Caki2 (cell line): ENCODE measurements at regions not wholly inside any gene's neighbourhood (a gene's known extent, or its start where the extent isn't known, plus 50 kb on each side); places are given as distances from the start of the nearest gene placed in this dataset.
"Not testable (repeated sequence)": the region's sequence is repeated elsewhere in the genome, so short reads cannot be mapped to it uniquely, and the experiment has no call there.

Experiments
- DNase-seq: peaks from one replicate; pipeline ENCODE4 v3.0.0-alpha.2; 2015; ENCODE audit warnings: low read depth
- in situ Hi-C: cut with HindIII; loops from 2 replicates; pipeline ENCODE4 v1.10.0; 2016; ENCODE audit warnings: low sequenced_read_pairs, low pct_unique_long_range_greater_than_20kb, mixed read lengths

DNA sequence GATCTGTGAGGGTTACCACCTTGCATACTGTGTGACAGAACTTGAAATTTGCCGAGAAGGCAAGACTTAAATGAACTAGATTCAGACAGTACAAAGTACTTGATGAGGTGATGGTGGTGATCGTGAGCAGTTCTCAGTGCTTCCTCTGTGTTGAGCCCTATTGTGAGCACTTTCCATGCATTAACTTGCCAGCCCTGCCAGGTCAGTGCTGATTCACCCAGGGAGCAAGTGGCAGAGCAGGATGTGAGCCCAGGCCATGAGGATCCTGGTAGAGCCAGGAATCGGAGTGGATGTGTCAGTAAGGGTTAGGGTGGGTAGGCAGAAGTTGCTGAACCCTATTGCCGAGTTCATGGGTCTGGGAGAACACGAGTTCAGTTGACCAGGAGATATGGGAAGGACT lies 4545.7 kb upstream of the TPTE start:
- in situ Hi-C loops, DNase-seq: not testable (repeated sequence)

DNA sequence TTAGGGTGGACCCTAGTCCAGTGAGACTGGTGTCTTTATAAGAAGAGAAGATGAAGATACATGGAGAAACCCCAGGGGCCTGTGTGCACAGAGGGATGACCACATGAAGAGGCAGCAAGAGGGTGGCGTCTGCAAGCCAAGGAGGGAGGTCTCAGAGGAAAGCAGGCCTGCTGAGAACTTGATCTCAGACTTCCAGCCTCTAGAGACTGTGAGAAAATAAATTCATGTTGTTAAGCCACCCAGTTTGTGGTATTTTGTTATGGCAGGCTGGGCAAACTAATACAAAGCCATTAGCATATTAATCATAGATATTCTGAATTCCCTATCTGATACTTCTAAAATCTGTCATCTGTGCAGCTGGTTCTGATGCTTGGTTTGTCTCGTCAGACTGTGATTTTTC lies 4523.8 kb upstream of the TPTE start:
- in situ Hi-C loops, DNase-seq: not testable (repeated sequence)

DNA sequence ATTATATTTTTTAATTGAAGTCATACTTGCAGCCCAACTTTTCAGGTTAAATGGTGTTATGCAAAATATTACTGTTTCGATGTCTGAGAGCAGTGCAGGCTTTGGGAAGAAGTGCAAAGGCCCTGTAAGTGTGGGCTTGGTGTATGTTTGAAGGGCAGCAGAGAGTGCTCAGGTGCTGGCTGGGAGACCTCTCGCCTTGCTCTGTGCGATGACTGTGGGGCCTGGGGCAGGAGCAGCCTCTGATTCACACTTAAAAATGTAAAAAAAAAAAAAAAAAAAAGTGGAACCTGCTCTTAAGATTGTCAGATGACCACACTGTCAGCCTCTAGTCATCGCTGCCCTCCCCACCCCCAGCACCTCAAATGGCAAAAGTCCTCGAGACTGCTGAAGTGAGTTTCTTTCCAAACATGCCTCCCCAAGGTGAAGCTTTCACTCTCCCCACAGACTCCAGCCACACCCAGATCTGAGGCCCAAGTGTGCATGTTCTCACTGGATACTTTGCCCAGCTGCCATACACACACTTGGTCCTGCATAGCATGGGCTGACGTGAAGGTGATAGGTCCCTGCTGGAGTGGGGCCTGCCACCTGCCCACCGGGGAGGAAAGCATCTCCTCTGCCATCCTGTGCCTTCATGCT lies 4505.8 kb upstream of the TPTE start:
- in situ Hi-C loops, DNase-seq: not testable (repeated sequence)

DNA sequence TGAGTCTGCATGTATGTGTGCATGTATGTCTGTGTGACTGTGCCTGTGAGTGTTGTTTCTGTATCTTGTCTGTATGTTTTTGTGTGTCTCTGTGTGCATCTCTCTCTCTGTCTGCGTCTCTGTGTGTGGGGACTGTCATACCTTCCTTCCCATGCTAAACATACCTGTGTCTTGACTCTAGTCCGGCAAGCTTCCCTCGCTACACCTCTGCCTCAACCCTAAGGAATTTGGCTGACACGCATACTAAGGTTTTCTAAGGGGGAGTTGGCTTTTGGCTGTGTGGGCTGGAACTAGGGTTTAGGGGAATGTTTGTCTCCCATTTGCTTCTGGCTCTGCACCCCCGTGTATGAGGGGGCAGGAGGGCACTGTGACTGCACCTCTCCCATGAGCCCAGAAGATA lies 4500.9 kb upstream of the TPTE start:
- DNase-seq, in situ Hi-C loops: not testable (repeated sequence)

DNA sequence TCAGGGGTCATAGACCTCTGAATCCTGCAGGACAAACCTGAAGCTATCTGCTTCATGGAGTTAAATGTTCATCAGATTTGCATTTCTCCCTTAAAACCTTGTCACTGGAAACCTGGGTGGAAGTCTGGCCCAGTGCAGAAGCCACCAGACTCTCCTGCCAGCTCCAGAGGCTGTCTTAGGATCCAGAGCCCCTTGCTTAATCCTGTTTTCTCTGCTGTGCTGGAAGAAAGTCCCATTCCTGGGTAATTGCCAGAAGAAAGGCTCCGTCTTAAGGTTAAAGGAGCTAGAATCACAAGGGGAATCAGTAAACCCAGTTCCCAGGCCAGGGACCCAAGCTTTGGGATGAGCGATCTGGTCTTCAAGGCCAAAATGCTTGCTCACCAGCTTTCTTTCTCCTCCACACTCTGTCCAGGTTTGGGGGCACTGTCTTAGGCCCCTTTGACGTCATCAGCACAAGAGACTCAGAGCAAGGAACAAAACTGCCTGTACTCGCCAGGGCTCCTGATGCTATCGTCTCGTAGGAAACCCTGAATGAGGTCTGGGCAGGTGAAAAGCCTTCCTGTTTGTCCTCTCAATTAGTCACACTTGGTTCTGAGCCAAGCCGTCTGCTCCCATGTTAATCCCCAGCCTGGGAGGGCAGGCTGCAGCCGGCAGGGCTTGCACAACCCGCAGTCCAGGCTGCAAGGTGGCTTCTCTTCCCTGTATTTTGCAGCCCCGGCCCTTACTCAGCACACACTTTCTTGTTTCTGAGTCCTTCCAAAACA lies 4500.2 kb upstream of the TPTE start:
- in situ Hi-C loops, result not testable (repeated sequence)

DNA sequence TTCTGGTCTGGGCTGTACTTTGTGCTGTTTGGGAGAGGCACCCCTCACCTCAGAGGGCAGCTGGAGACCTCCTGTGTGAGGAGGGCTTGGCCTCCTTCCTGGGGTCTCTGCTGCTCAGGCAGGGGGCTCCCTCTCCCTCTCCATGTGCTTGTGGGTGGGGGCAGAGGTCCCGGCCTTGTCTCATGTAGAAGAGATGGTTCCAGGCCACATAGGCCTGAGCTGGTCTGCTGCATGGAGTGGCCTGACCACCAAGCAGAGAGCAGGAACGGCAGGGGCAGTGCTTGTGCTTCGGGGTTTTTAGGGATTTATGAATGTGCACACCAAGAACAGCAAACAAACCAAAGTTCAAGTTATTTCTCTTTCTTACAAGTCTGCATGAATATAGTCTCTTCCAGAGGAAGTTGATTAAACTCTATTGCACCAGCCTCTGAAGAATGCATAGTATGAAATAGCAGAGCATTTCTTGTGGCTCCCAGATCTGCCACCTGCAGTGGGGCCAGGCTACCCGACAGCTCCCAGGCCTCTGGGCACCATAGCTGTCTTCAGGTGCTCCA lies 4499.6 kb upstream of the TPTE start:
- in situ Hi-C loops, result not testable (repeated sequence)

More for the DNA sequence above, 4500.2 kb upstream of the TPTE start:
- not testable (repeated sequence) for DNase-seq

DNA sequence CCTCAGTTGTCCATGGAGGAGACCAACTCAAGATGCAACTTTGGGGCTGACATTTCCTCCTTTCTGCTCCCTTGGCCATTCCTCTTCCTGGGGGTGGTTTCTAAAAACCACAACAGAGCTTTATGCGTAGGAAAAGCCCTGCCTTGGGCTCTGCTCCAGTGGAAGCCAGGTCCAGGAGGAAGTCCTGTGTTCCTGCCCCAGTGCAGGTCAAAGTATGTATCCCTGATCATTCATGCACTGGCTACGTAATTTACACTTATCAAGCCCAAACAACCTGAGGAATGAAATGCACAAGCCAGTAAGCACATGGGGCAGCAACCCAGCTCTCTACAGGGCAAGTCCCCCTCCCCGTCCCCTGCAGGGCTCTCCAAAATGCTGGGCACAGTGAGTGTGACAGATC lies 4498.1 kb upstream of the TPTE start:
- in situ Hi-C loops, DNase-seq: not testable (repeated sequence)

More for the DNA sequence above, 4499.6 kb upstream of the TPTE start:
- not testable (repeated sequence) for DNase-seq

DNA sequence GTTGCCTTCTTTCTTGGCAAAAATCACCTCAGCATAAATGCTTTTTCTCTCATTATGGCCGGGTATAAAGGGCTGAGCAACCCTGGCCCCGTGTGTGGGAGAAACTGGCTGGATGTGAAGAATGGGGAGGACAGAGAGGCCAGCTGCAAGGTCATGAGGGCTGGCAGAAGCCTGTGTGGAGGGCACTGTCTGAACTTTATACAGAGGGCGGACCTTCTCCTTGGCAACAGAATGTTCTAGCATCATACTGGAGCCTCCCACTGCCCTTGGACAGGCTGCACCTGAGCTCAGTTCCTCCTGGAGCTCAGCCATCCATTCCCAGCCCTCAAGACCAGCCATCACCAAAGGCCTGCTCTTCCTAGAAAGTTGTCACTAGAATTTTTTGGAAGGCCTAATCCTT lies 4496.2 kb upstream of the TPTE start:
- DNase-seq, in situ Hi-C loops: not testable (repeated sequence)

DNA sequence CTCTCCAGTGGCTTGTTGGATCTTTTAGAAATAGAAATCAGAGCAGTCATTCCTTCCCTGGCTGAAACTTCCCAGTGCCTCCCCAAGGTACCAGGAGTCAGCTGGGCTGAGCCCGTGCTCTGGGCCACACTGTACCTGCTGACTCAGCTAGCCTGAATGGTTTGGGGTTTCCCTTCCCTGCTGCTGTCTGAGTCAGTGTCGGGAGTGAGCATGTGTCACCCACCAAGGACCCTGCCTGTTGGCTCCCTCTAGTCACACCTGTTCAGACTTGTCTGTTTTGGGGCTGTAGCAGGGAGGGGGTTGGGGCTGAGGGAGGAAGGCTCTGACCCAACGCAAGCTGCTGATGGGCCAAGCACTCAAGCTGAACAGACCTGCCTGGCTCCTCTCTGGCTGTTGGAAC lies 4493.9 kb upstream of the TPTE start:
- in situ Hi-C loops, DNase-seq: not testable (repeated sequence)

DNA sequence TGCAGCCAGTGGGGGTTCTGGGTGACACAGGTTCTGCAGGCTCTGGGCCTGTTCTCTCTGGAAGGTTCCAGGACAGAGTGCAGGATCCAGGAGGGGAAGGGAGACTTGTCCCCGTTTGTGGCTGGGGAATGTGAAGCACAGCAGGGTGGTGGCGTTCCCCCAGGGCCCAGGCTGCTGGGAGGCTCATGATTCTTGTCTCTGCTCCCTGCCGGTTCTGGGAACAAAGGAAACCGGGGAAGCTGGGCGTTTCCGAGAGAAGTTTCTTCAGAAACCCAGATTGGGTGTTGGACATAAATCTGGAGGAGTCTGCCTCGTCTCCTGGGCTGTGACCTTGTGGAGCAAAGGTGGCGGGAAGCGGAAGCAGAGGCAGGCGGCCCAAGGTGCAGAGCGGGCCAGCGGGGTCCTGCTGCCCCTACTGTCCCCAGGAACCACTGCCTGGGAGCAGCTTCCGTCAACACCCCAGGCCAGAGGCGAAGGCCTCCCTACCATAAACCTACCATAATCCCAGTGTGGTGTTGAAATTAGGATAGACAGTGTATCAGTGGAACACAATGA lies 4487.2 kb upstream of the TPTE start:
- in situ Hi-C loops, result not testable (repeated sequence)

DNA sequence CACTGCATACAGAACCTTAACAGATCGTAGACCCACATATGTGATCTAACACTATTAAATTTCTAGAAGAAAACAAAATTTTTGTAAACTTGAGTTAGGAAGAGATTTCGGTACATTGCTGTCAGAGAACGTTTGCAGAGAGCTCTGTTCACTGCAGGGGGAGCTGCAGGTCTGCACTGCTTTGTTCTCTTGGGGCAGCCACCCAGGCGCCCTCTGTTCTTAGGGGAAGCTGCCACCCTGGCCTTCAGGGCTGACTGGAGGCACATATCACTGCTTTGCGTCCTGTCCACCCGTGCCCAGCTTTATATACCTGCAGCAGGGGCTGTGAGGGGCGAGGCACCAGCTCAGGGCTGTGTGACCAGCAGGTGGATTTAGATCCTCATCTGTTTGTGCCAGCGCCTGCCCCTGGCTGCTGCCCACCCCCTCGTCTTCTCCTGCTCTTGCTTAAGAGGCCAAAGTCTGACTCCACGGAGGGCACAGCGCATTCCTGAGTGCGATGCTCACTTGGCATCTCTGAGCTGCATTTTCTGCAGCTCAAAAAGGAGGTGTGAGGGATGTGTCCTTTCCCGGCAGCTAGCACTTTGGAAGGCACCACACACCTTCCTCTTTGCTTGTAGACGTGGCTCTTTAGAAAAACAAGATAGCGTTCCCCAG lies 4486.4 kb upstream of the TPTE start:
- DNase-seq, in situ Hi-C loops: not testable (repeated sequence)

More for the DNA sequence above, 4487.2 kb upstream of the TPTE start:
- not testable (repeated sequence) for DNase-seq

DNA sequence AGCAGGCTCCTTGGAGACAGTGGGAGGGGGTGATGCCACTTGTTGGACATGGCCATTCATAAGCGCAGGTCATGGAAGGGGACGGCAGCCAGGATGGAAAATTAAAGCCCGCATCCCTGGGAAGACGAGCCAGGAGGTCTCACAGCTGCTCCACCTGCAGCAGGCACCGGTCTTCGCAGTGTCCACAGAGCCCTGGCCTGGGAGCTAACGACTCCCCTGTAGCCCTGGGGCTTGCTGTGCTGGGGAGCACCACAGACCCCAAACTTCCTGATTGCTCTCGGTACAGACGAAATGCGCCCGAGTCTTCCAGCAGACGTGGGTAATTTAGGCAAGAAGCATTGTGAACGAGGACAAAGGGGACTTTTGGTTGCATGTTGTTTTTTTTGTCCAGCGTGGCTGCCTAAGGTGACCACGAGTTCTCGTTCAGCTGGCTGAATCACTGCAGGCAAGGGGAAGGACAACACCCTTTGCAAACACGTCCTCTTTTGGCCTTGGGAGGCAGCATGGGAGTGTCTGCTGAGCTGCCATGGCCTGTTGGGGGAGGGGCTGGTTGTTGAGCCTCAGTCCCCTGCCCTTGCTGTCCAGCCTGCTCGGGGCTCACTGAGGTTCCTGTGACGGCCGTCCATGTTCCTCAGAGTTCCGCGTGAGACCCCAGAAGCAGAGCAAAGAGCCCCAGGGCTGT lies 4485.8 kb upstream of the TPTE start:
- DNase-seq, in situ Hi-C loops: not testable (repeated sequence)

DNA sequence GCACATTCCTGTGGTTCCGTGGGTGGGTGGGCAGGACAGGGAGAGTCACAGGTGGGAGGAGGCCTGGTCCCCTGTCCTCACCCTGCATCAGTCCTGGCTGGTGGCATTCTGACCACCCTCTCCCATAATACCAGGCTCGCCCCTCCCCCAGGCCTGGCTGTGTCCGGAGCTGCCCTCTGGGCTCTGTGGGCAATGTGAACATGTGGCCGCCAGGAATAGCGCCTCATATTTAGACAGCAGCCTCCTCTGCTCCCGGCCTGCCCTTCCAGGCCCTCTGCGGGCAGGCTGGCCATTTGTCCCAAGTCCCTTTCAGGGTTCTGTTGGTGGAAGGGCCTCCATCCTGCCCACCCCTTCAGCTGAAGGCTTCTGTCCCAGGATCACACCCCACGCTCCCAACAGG lies 4482.2 kb upstream of the TPTE start:
- in situ Hi-C loops, result not testable (repeated sequence)

DNA sequence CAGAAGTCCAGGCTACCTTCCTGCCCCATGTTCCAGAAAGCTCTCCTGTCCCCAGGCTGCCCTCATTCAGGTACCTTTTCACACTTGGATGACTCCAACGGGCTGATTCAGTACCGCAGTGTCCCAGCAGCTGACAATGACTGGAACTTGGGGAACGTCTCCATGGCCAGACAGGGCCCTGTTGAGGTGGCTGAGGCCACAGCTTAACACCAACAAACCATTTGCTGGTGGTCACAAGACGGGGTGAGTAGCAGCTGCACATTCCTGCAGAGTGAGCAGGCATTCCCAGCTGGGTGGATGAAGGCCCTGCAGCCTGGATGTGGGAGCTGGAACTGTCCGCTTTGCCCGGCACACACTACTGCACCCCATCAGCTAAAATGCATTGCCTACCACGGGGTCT lies 4481.3 kb upstream of the TPTE start:
- in situ Hi-C loops, result not testable (repeated sequence)

More for the DNA sequence above, 4482.2 kb upstream of the TPTE start:
- DNase-seq, result not testable (repeated sequence)

DNA sequence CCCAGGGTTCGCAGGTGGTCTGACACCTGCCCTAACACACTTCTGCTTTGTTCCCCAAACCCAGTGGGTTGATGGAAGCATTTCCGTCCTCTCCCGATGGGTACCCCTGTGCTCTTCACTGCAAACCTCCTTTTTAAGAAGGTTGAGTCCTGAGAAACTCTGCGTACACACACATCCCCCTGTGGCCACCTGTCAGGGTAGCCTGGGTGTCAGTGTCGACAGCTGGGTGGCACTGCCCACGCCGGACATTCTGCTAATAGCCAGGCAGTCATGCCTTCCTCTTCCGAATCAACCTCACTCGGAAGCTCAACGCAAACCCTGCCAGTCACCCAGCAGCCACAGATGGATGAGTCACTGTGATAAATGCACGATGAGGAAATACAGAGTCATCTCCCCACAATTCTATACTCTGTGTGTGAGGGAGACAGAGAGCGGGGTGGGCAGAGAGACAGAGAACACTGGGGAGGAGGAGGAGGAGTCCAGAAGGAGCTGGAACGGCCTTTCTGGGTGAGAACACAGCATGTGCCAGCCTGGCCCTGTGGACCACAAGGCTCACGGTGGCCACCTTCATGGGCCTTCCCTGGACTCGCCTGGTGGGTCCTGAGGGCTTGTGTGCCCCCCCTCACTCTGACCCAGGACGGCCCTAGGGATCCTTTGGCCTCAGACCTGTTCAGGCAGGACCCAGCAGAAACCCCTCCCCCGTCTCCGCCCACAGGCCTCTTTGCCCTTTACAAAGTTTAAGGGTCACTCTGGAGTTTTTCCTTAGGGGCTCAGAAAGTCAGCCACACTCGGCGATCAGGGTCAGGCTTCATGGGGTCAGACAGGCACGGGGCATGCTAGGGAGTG lies 4477.7 kb upstream of the TPTE start:
- DNase-seq, in situ Hi-C loops: not testable (repeated sequence)

More for the DNA sequence above, 4481.3 kb upstream of the TPTE start:
- DNase-seq, result not testable (repeated sequence)

DNA sequence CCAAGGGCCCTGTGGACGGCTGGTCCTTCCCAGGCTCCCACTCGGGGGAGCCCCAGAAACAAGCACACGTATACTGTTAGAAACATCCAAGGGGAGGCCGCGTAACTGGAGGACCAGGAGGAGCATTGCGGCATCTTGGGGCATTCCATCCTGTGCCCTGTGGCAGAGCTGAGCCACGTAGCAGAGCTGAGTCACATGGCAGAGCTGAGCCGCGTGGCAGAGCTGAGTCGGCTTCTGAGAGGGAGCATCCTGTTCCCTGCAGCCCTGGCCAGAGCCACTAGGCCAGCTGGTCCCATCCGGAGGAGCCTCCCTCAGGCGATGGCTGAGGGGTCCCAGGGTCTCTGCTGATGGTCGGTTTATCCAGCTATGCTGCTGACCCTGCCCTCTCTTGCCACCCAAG lies 4476.7 kb upstream of the TPTE start:
- in situ Hi-C loops, DNase-seq: not testable (repeated sequence)

DNA sequence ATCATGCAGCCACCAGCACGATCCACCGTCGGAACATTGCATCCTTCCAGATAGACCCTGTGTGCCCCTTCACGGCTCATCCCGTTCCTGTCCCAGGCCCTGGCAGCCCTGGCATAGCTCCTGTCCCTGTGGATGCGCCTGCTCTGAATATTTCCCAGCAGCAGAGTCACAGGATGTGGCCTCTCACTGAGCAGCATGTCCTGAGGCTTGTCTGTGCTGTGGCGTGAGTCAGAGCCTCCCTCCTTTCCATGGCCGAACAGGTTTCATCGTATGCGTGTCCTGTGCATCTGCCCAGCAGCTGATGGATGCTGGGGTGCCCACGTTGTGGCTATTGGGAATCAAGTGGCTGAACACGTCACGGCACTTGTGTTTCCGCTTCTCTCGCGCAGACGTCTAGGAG lies 4471.5 kb upstream of the TPTE start:
- in situ Hi-C loops, DNase-seq: not testable (repeated sequence)
